ENCODE measurements at regions not wholly inside any gene's neighbourhood (a gene's known extent, or its start where the extent isn't known, plus 50 kb on each side); places are given as distances from the start of the nearest gene placed in this dataset.

DNA sequence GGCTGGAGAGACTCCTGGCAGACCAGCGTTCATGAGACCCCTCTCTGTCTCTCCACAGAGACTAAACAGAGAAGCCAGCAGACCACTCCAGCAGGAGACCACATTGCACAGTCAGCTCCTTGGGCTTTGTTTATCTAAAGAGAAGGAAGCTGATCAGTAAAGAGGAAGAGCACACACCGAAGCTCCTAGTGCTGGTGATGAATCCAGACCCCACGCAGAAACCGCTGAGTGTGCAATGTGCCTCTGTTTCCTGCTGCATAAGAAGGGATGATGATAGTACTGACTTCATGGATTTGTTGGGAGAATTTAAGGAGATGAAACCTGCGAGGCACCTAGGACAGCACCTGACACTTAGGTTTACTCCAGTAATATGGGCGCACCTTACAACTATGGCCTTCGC, 544.1 kb upstream of the ID2 start:
- peak; percentile 32 for DNase-seq

- no peak for DNase-seq
These were observed 543.3 kb upstream of the ID2 start for GRCh38 chr2:8138525-8138922.

GRCh38 chr2:8138923-8139667, 542.8 kb upstream of the ID2 start:
- no peak for DNase-seq

DNA sequence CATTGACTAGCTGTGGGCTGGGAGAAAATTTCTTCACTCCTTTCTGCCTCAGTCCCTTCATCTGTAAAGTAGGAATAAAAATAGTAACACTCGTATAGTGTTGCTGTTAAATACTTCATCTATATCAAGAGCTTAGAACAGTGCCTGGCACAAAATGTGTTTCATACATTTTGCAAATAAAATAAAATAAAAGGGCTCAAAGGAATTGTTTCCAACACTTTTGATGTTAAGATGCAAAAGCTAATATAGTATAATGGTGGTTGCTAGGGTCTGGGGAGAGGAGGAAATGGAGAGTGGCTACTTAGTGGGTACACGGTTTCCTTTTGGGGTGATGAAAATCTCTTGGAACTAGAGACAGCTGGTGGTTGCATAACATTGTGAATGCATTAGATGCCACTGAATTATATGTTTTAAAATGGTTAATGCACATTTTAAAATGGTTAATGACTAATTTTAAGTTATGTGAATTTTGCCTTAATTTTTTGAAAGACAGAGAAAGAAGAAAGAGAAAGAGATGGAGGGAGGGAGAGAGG, 542.1 kb upstream of the ID2 start:
- peak; percentile 60 for DNase-seq

- DNase-seq = no peak
These were observed 540.7 kb upstream of the ID2 start for GRCh38 chr2:8141079-8141707.

GRCh38 chr2:8141780-8142179, 540.1 kb upstream of the ID2 start:
- DNase-seq = no peak

DNA sequence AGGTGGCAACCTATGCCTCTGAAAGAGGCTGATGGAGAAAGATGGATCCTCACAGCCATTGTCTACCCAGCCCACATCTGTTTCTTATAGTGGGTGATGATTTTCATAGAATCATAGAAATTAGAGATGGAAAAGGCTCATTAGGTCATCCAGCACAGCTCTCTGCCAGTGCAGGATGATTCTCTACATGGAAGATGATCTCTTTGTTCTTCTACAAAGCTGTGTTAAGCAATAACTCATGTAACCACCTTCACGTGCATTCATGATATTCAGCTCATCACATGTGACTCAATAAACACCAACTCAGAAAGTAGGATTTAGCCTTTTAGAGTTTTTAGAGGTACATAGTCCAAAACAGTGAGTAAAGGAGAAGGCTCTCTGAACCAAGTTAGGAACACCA, 539.4 kb upstream of the ID2 start:
- no peak for DNase-seq

GRCh38 chr2:8144131-8144631, 537.7 kb upstream of the ID2 start:
- no peak for DNase-seq

GRCh38 chr2:8144785-8145184, 537.1 kb upstream of the ID2 start:
- no peak for DNase-seq

DNA sequence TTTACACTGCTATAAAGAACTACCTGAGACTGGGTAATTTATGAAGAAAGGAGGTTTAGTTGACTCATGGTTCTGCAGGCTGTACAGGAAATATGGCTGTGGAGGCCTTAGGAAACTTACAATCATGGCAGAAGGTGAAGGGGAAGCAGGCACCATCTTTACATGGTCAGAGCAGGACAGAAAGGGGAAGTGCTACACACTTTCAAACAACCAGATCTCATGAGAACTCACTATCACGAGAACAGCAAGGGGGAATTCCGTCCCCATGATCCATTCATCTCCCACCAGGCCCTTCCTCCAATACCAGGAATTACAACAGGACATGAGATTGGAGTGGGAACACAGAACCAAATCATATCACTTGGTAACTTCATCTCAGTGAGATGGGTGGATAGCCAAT, 536.5 kb upstream of the ID2 start:
- DNase-seq = peak; percentile 7

DNA sequence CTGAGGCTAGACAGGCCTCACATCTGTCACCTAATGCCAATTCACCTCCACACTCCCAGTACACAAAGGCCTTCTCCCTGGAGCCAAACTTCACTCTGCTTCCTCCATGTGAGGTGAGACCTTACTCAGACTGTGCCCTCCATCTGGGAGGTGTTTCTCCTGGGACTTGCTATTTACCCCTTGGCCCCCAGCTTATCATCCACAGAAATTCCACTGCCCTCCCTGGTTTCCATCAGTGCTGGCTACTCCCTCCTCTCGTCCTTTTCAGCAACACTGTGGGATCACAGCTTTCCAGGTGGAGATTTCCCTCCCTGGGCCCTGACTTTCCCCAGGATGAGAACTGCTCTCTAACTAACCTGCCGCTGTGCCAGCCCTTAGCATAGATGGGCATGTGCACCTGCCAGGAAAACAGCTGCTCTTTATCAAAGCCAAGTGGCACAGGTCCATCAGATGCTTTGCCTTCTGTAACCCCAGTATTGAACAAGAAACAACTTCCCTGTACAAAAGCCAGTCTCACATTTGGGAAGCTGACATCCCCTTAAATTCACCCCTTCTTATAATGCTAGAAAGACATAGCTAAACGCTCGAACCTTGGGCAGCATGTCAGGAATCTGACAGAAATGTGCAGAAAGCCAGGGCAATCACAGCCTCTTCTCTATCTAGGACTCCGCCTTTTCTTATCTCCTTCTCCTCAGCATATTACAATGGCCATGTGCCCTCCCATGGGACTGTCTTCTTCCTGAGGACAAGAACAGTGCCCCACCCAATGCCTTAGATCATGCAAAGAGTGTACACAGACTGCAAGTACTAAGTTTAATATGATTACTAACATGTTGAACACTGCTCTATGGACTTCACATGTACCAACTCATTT, 535.5 kb upstream of the ID2 start:
- DNase-seq = peak; percentile 7

DNA sequence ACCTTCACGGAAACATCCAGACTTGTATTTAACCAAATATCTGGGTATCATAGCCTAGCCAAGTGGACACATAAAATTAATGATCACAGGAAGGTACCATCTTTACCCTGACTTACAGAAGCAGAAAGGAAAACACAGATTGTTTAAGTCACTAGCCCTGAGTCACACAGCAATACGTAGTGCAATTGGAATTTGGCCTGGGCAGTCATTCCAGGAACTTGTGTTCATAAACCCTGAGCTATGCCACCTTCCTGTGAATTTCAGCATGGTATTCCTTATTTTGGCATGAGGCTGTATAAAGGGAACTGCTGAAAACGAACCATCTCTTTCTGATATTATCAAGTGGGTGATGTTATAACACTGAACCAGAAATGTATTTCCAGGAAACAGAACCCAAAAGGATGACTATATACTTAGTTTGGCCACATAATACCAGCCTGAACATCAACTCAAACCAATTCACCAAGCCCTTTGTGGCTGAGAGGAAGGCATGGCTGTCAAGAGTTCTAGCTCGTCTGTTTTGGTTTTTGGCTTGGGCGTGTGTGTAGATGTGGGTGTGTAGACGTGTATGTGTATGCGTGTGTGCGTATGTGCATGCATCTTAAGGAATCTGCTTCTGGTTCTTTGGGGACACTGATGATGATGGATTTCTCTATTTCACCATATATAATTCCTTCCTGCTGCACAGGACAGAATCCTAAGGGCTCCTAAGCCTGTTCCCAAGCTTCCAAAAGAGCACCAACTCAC, 533.4 kb upstream of the ID2 start:
- peak; percentile 5 for DNase-seq

DNA sequence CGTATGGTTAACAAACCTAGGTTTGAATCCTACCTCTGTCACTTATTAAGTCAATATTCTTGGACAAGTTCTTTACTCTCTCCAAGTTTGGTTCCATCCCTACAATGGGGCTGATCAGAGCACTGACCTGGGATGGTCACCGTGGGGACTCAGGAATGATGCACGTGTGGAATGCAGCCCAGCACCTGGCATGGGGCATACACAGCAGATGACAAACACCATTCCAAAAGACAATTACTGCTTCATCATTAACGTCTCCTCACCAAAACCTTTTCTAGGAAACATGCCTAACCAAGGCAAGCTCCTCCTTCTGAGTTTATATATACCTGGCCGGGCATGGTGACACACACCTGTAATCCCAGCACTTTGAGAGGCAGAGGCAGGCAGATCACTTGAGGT, 532.9 kb upstream of the ID2 start:
- no peak for DNase-seq

DNA sequence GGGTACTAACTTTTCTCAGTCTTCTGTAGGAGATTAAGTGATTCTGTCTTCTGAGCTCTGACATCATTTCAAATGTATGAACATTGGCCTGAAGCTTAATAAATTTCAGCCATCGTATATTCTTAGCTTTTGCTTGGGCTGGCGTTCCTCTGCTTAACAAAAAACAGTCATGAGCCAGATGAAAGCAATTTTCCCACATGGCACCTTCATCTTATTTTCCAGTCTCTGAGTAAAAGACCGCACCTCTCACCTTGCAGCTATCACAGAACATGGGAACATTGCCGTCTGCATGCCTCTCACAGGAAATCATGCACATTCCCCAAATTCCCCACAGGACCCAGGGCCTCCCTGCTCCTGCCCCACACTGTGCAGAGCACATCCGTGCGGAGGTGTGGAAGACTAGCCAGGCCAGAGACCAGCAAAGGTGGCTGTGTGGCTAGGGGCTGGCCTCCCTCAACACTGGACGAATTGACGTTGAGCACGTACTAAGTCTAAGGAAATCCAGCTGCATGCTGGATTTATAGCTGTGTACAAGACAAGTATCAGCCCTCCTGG, 531.8 kb upstream of the ID2 start:
- DNase-seq = no peak

- no peak for DNase-seq
These were observed 530.0 kb upstream of the ID2 start for GRCh38 chr2:8151888-8152287.

DNA sequence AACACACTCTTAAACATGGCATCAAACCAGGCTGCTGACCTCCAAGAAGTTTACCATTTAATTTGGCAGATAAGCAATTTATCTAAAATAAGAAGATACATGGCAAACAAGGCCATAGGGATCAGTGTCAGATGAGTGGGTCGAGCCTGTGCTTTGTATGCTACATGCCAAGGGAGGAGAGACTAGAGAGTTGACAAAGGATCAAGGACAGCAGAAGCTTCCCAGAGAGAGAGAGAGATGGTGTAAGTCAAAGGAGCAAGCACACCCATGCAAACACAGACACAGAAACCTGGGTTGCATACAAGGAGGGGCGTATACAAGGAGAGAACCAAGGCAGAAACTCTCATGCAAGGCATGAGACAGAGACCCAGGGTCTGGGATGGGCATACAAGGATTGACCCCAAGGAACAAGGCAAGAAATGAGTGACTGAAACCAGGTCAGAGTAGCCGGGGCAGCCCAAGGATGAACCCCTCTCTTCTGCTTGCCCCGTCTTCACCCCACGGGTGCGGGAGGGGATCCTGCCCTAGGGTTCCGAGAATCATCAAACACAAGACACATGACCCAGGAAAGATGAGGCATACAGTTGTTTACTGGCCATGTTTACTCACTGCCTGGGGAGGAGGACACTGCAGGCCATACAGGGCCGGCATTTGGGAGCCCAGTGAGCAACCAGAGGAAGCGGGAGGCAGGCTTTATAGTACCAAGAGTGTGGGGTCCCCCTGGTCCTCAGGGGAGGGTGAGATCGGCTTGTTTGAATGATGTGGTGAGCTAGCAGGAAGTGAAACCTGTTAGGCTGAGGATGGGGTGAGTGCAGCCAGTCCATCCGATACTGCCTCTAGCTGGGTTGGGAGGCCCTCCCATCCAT, 529.2 kb upstream of the ID2 start:
- DNase-seq = no peak

DNA sequence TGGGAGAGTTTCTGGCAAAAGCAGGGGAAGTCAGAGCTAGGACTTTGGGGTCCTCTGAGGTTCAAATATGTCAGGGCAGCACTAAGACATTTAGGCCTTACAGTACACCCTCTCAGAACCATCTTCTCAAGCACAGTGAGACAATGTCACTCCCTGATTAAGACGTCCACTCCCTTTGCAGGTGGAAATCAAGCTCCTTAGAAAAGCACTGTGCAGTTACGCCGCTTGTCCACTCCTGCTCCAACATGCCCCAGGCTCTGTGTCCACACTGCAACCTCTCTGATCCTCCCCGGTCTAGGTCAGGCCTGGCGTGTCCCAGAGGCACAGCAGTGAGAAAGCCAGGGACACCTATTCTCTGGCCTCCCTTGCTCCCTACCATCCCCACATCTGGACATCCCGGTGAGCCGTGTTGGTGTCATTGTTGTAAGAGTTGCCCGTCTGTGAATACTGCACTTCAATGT, 528.6 kb upstream of the ID2 start:
- no peak for DNase-seq

DNA sequence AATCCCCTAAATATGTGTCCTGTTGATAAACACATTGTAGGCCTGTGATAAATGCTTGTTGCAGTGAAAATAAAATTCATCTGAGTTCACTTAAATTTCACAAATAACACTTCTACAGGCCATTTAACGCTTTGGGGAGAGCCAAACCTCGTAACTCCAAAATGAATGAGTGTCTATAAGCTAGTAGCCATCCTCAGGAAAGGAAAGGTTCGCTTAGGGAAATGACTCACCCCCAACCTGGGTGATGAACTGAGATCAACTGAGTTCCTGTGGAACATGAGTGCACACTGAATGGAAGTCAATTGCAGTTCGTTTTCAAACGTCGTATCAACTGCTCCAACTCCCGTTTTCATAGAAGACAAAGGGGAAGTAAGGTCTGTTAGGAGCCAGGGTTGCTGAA, 527.6 kb upstream of the ID2 start:
- no peak for DNase-seq

DNA sequence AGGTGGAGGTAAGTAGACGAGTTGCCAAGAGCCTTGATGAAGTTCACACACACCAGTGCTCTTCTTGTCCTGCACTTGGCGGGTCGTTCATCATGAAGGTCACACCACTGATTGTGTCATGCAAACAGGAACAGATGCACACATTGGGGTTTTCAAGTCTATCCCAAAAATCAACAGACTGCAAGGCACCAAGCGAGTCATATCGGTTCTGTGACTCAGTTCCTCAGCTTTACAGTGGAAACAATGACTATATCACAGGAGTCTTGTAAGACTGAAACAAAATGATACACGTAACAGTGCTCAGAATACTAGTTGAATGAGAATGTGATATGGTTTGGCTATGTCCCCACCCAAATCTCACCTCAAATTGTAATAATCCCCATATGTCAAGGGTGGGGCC, 526.9 kb upstream of the ID2 start:
- no peak for DNase-seq

- no peak for DNase-seq
These were observed 524.0 kb upstream of the ID2 start for GRCh38 chr2:8157621-8158430.

Measured in hematopoietic multipotent progenitor cell treated with erythropoietin and hydrocortisone succinate and interleukin-3 and kit ligand, for 6 days (in vitro differentiated cells).